ENCODE measurements at regions not wholly inside any gene's neighbourhood (a gene's known extent, or its start where the extent isn't known, plus 50 kb on each side); places are given as distances from the start of the nearest gene placed in this dataset.

DNA sequence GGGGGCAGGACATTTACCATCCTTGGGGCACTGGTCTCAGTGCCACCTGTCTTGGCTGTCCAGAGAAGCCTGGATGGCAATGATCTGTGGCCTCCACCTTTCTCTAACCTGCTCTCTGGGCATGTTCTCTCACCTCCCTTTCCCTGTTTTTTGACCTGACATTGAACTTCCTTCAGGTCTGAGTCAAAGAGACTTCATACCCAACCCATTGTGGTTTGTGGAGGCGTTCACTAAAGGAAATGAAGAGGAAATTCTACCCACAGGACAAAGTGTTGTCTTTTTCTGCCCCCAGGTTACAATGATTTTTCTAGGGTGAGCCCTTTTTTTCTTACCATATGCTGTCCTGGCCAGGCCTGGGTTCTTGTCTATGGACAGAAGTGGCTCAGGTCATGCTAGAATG, 76.6 kb downstream of the CYP26A1 start:
- WGBS, 2 donors (ENCODE audit: low coverage in 1 of 2) = 80% methylated on average over 1 of the region's 1 CpG; no CpG with 5 or more reads in 1 of the 2 donors

DNA sequence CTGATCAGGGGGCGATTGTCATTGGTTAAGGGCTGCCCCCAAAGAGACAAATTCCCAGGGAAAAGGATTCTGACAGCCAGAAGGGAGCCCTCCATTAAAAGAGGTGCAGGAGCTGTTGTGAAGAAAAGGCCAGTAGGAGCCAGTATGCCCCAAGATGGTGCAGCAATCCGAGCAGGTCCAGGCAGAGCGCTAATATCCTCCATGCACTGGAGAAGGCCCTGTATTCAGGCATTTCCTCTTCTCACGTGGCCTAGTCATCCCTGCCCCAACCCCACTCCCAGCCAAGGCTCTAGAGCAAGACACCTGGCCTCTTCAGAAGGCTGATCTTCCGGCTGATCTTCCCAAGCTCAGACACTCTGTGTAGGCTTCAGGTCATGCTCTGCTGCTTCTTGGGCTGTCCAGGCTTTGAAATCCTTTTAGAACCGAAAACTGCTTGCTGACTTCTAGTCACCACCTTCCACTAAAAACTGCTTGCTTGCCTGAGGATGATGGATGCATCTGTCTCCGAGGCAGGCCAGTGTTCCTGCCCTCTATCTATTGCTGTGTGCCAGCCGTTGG, 77.4 kb downstream of the CYP26A1 start:
- Histone ChIP-seq H3K9me3 (peaks cover 0 to 27% (median 0%) of the 10 kb centered on the region in 3 donors), H3K36me3 (no peaks in the 10 kb centered on the region), H3K4me3 (no peak overlapping the region), H3K4me1 (no peaks in the 10 kb centered on the region), H3K27me3 (no peaks in the 10 kb centered on the region), H3K27ac (no peak overlapping the region)
- TF ChIP-seq, protein P1, sequence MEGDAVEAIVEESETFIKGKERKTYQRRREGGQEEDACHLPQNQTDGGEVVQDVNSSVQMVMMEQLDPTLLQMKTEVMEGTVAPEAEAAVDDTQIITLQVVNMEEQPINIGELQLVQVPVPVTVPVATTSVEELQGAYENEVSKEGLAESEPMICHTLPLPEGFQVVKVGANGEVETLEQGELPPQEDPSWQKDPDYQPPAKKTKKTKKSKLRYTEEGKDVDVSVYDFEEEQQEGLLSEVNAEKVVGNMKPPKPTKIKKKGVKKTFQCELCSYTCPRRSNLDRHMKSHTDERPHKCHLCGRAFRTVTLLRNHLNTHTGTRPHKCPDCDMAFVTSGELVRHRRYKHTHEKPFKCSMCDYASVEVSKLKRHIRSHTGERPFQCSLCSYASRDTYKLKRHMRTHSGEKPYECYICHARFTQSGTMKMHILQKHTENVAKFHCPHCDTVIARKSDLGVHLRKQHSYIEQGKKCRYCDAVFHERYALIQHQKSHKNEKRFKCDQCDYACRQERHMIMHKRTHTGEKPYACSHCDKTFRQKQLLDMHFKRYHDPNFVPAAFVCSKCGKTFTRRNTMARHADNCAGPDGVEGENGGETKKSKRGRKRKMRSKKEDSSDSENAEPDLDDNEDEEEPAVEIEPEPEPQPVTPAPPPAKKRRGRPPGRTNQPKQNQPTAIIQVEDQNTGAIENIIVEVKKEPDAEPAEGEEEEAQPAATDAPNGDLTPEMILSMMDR (IDR thresholded peaks at IDR 0.05) = no peak
- TF ChIP-seq EP300 (IDR thresholded peaks at IDR 0.05) (no peak), POLR2A (IDR thresholded peaks at IDR 0.05) (no peak), POLR2AphosphoS5 (IDR thresholded peaks at IDR 0.05) (no peak)
- no peak for ATAC-seq
- WGBS, 2 donors (ENCODE audit: low coverage in 1 of 2) = 79% methylated on average over 6 of the region's 8 CpGs; no CpG with 5 or more reads in 1 of the 2 donors

More for the DNA sequence above, 76.6 kb downstream of the CYP26A1 start:
- ATAC-seq = no peak
- peaks cover 0 to 21% (median 0%) of the 10 kb centered on the region in 3 donors for H3K9me3 ChIP-seq
- no peak overlapping the region for H3K4me3 ChIP-seq
- no peaks in the 10 kb centered on the region for H3K27me3 ChIP-seq
- H3K36me3 ChIP-seq = no peaks in the 10 kb centered on the region
- H3K4me1 ChIP-seq = no peaks in the 10 kb centered on the region
- TF ChIP-seq EP300 (IDR thresholded peaks at IDR 0.05) = no peak
- TF ChIP-seq, protein P1 (IDR thresholded peaks at IDR 0.05) = no peak
- TF ChIP-seq POLR2AphosphoS5 (IDR thresholded peaks at IDR 0.05) = no peak
- no peak for TF ChIP-seq POLR2A (IDR thresholded peaks at IDR 0.05)
- no peak overlapping the region for H3K27ac ChIP-seq

DNA sequence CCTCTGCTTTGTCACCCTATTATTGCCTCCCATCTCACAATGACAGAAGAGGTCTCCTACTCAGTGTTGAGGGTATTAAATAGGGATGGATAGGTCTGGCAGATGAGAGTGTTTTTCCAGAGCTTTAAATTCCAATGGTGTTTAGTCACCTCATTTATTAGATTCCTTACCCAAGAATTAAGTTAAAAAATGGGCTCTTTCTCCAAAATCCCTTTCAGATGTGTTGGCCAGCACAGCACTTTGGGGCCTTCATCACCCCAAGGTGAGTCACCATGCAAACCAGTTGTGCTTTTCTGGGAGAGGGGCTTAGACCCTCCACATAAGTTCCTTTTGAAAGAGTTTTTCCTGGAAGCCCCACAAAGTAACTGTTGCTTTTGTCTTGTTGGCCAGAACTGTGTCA, 78.4 kb downstream of the CYP26A1 start:
- TF ChIP-seq POLR2AphosphoS5 (IDR thresholded peaks at IDR 0.05) (no peak), POLR2A (IDR thresholded peaks at IDR 0.05) (no peak), EP300 (IDR thresholded peaks at IDR 0.05) (no peak)
- TF ChIP-seq, protein P1 (IDR thresholded peaks at IDR 0.05) = no peak
- Histone ChIP-seq H3K36me3 (no peaks in the 10 kb centered on the region), H3K4me3 (no peak overlapping the region), H3K27ac (no peak overlapping the region), H3K4me1 (no peaks in the 10 kb centered on the region), H3K9me3 (peaks cover 0 to 27% (median 0%) of the 10 kb centered on the region in 3 donors), H3K27me3 (no peaks in the 10 kb centered on the region)
- ATAC-seq = no peak

DNA sequence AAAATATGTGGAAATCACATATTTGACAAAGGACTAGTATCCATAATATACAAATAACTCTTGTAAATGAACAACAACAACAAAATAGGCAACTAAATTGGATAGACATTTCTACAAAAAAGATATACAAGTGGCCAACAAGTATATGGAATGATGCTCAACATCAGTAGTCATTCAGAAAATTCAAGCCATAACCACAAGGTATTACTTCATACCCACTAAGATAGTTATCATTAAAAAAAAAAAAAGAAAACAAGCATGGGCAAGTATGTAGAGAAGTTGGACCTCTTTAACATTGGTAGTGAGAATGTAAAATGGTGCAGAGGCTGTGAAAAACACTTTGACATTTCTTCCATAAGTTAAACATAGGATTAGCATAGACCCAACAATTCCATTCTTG, 80.8 kb downstream of the CYP26A1 start:
- Histone ChIP-seq H3K4me1 (no peaks in the 10 kb centered on the region), H3K36me3 (no peaks in the 10 kb centered on the region), H3K9me3 (peaks cover 0 to 27% (median 0%) of the 10 kb centered on the region in 3 donors), H3K27ac (no peak overlapping the region), H3K4me3 (no peak overlapping the region), H3K27me3 (no peaks in the 10 kb centered on the region)
- no peak for ATAC-seq
- no peak for TF ChIP-seq POLR2A (IDR thresholded peaks at IDR 0.05)
- no peak for TF ChIP-seq POLR2AphosphoS5 (IDR thresholded peaks at IDR 0.05)
- TF ChIP-seq, protein P1 (IDR thresholded peaks at IDR 0.05) = no peak
- no peak for TF ChIP-seq EP300 (IDR thresholded peaks at IDR 0.05)

DNA sequence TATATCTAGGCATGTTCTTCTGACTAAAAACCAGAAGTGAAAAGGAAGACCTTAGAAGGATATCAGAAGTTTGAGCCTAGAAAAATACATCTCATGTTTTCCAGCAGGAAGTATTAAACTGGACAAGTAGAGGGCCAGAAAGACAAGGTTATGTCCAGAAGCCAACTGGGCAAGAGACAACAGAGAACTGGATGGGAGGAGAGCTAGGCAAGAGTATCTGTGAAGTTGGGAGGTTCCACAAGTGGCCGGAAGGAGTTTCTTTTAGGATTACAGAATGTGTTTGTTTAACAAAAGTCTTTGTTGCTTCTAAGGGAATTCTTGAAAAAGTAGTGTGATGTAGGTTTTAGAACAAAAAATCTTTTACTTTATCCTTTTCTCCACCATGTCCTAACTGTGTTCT, 86.4 kb downstream of the CYP26A1 start:
- Histone ChIP-seq H3K27me3 (no peaks in the 10 kb centered on the region), H3K27ac (no peak overlapping the region), H3K4me3 (no peak overlapping the region), H3K9me3 (peaks cover 0 to 7% (median 0%) of the 10 kb centered on the region in 3 donors), H3K36me3 (no peaks in the 10 kb centered on the region), H3K4me1 (no peaks in the 10 kb centered on the region)
- ATAC-seq = no peak
- WGBS, 2 donors (ENCODE audit: low coverage in 1 of 2) = 63 to 69% methylated on average over 1 of the region's 1 CpG
- TF ChIP-seq POLR2A (IDR thresholded peaks at IDR 0.05) (no peak), EP300 (IDR thresholded peaks at IDR 0.05) (no peak), POLR2AphosphoS5 (IDR thresholded peaks at IDR 0.05) (no peak)
- TF ChIP-seq, protein P1 (IDR thresholded peaks at IDR 0.05) = no peak

Data from gastroesophageal sphincter (tissue), 4 donors.